GM21529 (cell line): ENCODE measurements at regions not wholly inside any gene's neighbourhood (a gene's known extent, or its start where the extent isn't known, plus 50 kb on each side); places are given as distances from the start of the nearest gene placed in this dataset.

ENCODE experiments used
- ATAC-seq: cut with Tn5 transposase; IDR thresholded peaks from one replicate; pipeline ENCODE4 v1.9.1; 2021; ENCODE audit not compliant: unreplicated experiment

DNA sequence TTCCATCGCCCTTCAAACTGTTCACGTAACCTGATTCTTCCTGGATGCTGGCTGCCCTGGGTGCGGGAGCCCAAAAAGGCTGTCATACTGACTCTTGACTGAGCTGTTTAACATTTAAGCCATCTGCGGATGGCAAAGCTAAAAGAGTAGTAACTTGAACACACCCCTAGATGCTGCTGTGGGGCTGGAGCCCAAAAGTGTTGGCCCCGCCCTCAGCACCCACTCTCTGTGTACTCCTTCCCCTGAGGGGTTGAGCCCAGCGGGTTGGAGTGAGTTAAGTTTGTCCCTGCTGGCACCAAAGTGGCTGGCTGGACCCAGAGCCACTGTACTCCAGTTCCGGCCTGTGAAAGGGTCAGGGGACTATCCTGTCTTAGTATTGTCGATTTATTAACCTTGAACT lies 640.6 kb downstream of the PTPRU start:
- ATAC-seq = no peak

DNA sequence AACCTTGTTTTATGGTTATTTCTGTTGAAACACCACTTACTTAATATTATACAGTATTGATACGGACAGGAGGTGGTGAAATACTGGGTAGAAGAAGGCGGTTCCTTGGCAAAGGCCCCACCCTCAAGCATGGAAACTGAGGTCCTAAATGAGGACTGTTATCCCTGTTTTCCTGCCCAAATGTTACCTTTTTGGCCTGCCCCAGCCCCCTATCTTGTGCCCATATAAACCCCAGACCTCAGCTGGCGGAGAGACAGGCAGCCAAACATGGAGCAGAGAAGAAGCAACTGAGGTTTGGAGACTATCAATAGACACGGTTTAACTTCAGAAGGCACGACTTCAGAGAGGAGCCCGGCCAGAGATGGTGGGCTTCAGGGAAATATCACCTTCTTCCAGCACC lies 640.1 kb downstream of the PTPRU start:
- ATAC-seq = no peak

DNA sequence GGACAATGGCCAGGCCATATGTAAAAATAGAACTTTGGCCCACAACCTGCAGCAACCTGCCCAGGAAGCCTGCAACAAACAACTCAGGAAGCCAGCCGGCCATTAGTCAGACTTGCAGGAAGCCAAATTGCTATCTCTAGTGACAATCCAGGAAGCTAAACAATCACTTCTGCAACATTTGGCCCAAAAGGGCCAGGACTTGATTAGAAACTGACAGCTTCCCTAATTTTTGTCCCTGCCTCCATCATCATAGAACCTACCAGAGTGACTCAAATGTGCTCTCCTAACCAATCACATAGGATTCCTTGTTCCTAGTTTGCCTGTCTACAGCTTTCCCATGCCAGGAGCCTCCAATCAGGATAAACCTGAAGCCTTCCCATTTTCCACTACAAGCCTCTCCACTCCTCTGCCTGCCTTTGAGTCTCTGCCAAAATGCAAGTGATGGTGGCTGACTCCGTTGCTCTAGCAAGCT lies 639.3 kb downstream of the PTPRU start:
- ATAC-seq = no peak

DNA sequence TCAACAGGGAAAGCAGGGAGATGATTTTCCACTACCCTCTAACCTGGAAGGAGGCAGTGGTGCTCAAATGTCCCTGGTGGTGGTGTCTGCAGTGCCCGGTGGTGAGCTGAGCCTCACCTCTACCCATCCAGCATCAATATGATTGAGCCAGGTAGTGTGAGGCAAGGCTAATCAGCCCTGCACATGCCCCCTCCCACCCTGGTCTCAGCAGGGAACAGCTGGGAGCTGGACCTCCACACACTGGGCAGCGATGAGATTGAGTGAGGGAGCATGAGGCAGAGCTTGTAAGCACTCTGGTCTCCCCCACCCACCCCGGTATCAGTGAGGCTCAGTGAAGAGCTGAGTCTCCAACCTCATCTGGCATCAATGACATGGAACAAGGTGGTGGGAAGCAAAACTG lies 634.3 kb downstream of the PTPRU start:
- no peak for ATAC-seq

DNA sequence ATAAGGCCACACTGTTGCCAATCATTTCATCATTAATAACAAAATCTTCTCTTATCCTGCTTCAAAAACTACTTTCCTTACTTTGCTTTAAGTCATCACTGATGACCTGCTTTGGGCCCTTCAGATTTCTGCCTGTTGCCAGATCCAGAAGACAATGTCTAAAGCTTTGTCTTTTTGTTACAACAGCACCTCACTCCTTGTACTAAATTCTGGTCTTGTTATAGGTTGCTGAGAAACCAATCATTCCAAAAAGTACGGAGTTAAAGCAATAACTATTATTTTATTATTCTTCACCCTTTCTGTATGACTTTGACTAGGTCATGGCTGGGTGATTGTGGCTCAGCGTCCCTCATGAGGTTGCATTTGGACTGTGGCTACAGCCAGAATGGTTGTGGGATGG lies 633.5 kb downstream of the PTPRU start:
- ATAC-seq = no peak

DNA sequence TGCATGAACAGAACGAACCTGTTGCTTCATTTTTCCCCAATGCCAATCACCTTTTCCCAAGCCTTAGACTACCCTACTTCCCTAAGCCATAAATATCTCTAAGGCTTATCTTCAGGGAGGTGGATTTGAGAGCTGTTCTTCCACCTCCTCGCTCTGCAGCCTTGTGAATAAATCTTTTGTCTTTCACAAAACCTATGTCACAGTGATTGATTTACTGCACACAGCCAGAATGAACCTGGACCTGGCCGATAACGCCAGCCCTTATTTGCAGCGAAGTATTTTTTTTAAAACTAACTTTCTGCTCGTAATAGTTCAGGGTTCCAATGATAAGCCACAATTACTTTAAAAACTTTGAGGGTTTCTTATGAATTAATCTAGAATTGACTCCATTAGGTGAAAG lies 632.6 kb downstream of the PTPRU start:
- ATAC-seq = no peak

DNA sequence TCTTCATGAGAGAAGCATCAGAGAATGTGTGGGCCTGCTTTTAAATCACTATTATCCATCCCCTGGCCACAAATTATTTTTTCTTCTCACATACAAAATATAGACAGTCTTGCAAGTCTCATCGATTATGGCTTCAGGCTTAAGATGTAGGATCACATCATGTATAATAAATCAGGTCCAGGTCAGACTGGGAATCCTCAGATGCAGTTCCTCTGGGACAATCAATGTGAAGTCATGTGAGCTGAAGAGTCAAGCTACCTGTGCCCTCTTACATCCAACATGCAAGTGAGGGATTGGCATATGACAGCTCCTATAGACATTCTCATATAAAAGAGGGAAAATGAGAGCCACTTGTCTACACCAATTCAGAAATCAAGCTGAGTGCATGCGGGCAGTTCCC lies 631.8 kb downstream of the PTPRU start:
- ATAC-seq = no peak

DNA sequence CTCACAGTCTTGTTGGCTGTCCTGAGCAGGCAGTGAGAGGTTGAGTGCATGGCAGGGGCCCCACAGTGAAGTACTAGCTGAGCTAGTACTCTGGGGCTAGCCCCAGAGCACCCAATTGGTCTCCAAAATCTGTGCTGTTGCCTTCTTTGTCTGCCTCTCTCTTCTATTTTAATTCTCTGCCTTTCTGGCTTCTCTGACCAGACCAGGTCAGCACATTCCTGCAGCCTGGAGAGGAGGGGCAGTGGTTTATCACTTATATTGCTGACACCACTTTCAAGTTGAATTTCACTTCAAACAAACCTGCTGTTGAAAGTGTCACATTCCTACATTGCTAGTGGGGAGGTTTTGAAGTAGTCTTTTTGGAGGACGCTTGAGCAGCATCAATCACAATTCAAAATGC lies 628.7 kb downstream of the PTPRU start:
- ATAC-seq = no peak

DNA sequence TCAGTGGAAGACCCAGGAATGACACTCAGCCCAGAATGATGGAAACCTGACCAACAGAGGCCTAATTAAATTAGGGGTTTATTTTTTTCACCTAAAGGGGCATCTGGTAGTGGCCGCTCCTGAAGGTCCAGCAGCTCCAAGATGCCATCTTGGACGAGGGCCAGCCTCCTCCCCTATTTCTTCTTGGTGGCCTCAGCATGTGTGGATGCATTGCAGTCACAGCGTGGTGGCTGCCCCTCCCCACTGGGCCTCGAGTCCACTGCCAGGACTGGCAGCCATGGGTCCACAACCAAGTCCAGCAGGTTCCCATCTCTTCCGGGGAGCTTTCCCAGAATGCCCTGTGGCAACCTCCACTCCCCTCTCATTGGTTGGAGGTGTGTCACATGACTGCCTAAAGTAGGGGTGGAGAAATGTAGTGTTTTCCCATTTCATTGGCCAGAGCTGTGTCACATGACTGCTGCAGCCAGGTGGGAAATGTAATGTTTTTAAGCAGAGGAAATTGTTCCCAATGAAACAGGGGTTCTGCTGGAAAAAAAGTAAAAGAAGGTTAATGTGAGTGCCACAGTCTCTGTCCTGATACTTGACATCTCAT lies 628.2 kb downstream of the PTPRU start:
- ATAC-seq = no peak

DNA sequence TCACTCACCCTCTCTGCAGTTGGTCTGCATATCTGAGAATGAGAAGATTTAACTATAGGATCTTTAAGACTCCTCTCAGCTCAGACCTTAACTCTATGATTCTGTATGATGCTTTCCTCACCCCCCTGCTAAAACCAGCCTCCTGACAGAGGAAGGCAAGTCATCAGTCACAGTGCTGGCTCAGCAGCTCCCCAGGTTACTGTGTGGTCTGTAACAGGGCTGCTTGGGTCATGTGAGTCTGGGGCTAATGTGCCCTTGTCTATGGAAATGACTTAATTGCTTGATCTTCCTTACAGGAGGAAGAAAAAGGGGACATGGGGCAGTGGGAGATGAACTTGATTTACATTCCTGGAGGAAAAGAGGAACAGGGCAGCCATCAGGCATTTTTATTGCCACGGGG lies 625.6 kb downstream of the PTPRU start:
- ATAC-seq = no peak

DNA sequence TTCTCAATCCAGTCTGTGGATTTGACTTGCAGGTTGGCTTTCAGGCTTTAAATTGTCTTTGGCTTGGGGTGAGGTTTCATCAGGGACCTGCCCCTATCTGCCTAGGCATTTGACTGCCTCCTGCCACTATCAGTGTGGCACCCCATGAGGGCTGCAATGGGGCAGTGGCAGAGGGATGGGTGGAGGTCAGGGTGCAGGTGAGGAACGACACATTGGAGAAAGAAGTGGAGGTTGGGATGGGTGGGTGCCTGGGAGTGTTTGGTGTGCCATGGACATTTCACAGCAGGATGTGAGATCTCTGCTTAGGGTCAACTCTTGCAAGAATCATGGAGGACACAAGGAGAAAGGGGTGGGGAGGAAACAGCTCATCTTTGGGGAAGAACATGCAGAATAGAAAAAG lies 625.1 kb downstream of the PTPRU start:
- no peak for ATAC-seq

DNA sequence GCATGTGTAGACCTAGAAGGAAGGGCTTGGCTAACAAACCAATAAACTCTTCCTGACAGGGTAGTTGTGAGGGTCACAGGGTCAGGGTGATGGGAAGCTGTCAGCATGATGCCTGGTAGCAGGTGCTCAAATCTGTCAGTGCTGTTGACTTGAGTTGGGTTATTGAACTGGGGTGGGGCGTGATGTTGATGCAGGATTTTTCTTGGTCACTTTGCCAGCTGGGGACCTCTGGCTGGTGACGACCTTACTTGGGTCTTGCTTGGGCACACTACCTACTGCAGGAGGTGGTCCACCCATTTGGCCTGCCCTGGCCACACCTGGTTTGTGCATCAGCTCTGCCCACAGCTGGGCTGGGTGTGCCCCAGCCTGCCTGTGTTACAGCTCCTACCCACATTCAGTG lies 624.4 kb downstream of the PTPRU start:
- no peak for ATAC-seq

DNA sequence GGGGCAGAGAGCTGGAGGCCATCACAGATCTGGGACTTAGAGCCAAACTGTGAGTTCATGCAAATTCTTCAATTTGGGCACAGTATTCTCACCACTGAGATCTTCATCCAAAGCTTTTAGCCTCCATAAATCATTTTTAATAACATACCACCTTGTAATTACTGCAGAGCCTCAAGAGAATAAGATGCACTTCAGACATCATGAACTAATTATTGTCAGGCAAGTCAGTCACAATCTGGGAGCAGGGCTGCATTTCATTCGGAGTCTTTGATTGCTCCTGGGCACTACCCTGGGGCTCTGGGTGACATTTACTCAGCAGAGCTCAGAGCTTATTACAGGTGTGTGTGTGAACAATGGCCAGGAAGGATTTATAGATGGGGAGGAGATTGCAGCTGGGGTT lies 623.7 kb downstream of the PTPRU start:
- ATAC-seq = no peak

DNA sequence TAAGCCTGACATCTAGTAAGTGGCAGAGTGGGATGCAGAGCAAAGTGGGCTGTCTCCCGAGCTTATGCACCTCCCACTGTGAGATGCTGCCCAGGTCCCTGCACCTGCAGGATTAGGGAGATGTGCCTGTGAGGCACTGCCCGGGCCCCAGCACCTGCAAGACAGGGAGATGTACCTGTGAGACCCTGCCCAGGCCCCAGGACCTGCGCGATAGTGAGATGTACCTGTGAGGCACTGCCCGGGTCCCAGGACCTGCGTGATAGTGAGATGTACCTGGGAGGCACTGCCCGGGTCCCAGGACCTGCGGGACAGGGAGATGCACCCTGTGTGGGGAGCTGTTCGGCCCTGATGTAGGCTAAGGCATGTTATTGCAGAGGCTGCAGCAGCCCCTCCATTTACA lies 622.8 kb downstream of the PTPRU start:
- no peak for ATAC-seq

DNA sequence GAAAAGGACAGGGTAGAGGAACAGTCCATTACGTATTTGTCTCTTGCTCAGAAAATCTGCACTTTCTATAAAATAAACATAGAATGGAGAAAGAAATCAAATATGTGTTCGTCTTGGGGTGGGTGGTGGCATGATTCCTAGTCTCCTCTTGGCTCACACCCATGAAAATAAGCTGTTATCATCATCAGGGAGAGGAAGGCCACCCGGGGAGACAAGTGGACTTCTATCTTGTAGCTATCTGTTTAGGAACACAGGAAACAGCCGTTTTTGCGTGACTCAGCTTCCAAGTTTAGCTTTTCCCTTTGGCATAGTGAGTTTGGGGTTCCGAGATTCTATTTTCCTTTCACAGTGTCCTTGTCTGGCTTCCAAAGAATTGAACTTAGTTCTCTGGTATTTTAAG lies 622.3 kb downstream of the PTPRU start:
- no peak for ATAC-seq

DNA sequence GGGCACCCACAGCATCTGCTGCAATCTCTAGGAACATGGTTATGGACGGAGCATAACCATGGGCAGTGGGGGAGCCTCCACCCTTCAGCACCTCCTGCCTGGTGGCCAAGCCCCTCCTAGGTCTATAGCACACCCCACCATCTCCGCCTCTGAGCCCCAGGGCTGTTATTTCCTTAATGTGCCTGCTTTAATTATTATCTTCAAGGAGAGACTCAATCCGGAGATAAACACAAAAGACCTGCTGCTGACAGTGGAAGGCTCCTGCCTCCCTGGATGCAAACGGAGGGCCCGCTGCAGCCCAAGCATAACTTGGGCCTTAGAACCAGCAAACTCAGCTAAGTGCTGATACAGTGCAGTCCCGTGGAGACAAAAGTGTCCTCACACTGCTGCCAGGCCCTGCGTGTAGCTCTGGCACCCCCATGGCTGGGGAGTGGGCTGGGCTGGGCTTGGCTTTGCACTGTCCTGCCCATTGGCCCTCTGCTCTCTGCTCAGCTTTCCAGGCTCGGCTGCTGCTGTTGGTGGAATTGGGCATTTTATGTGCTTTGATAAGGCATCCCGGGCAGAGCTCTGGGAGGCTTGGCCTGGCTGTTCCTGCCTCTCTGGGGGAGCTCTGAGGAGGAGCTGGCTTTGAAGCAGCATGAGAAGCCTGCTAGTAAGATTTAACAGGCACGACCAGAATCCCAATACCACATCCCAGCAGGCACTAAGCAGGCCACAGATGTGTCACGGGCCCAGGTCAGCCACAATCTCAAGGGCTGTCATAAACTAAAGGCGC lies 620.2 kb downstream of the PTPRU start:
- ATAC-seq = no peak

DNA sequence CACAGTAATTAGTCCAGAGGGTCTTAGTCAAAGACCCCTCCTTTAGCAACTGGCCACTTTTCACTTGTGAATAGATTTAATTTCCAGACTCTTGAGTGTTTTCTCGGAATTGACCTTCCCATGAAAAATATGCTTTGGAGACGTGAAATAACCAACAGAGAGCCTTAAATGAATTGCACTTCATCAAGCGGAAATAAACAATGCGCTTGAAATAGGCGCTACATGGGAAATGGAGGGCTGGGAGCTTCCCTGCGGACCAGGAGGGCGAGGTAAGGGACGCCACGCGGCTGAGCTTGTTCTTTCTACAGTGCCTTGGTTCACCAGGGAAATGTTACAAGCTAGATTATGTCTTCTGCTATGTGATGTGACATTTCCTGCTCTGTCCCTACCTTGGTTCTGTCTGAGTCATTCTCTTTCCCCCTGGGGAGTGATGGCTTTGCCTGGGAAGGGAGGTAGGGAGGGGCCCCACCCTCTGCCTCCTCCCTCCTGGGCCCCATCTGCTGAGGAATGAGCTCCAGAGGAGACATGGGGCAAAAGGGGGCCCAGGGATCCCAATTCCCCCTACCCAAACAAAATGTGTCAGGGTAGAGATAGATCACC lies 619.3 kb downstream of the PTPRU start:
- no peak for ATAC-seq

DNA sequence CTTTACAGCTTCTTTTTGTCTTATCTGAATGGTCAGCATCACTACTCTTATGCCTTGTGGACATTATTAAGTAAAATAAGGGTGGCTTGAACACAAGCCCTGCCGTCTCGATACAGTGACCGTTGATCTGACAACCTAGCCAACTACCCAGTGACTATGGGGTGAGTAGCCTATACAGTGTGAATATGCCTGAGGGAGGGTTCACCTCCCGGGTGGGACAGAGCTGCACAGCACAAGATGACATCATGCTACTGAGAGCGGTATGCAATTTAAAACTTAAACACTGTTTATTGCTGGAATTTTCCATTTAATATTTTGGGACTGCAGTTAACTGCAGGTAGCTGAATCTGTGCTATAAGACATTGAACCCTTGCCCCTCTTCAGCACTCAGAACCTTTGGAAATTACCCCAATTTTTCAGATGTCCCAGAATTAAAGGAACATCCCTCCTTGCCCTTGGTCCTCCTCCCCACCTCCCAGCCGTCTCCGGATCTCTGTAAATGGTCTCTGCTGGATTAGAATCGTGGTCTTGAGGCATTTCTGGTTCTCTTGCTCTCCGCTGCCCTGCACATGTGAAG lies 618.5 kb downstream of the PTPRU start:
- ATAC-seq = no peak

DNA sequence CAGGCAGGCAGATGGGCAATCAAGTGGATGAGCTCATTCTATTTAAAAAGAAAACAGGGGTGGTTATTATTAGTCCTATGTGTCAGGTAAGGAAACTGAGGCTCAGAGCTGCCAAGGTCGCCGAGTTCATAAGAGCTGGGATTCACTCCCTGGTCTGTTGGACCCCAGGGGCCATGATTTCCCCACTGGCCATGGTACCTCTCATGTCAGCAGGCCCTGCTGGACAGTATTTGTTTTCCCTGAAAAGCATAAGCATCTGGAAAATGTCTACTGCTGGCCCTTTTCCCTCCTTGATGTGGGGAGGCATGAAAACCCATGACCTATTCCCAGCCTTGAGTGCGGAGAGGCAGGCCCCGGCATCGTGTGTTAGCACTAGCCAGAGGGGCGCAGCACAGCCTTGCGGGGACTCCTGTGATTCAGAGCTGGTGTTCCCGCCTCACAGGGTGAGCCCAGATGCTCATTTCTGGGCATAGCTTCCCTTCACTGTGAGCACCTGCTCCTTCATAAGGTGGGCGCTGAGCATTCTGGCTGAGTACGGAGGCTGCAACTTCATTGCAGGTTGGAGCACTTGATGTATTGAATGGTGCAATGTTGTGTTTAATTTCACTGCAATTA lies 617.5 kb downstream of the PTPRU start:
- ATAC-seq = no peak

DNA sequence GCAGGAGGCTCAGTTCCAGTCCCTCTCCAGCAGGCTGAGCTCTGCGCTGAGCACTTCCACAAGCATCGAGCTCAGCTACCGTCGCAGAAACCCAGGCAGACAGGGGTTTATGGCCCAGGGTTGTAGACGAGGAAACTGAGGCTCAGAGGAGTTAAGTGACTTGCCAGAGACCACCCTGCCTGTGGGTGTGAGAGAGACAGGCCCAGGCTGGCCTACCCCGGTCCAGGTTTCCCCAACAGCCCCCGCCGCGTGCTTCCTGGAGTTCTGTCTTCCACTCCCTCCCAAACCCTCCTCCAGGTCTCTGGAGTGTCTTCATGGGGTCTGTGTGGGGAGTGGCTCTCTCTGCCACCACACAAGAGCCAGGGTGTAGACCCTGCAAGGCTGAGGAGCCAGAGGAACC lies 615.9 kb downstream of the PTPRU start:
- ATAC-seq = no peak

DNA sequence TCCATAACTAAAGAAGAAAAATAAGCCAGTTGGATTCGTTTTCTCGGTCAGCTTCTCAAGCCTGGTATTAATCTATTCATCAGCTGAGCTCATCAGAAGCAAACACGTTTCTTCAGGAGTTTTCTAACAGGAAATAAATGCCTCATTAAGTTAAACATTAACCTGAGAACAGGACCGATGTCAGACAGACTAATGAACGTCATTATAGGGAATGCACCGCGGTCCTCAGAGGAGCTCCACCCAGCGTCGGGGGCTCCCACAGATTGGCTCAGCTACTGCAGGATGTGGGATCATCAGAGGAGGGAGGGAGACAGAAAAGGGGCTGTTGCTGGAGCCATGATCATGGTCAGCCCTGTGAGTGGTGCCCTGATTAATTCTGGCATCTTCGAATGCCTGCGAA lies 615.4 kb downstream of the PTPRU start:
- no peak for ATAC-seq
